PFSK-1 (cell line): ENCODE measurements at regions not wholly inside any gene's neighbourhood (a gene's known extent, or its start where the extent isn't known, plus 50 kb on each side); places are given as distances from the start of the nearest gene placed in this dataset.

Experiments used
- FOXP2 ChIP-seq: optimal IDR thresholded peaks from 2 replicates; pipeline ENCODE3; 2011; ENCODE audit warnings: borderline replicate concordance, control low read depth, inconsistent platforms; ENCODE audit not compliant: insufficient read depth; ENCODE audit errors: extremely low read length, extremely low read depth
- POLR2AphosphoS5 ChIP-seq: IDR thresholded peaks from 2 replicates; pipeline ENCODE4 v1.6.1; 2012; ENCODE audit warnings: low read depth, mild to moderate bottlenecking, control low read depth, low read length, moderate library complexity
- REST ChIP-seq, 2 experiments: IDR thresholded peaks; 2 replicates each; pipeline versions ENCODE4 v1.6.1 to v1.8.0; 2011 to 2012; ENCODE audit warnings: low read depth in 2 of 2, low read length in 2 of 2, control low read depth in 1 of 2, inconsistent platforms in 1 of 2, mild to moderate bottlenecking in 1 of 2, moderate library complexity in 1 of 2; ENCODE audit not compliant: insufficient read depth in 1 of 2
- TAF1 ChIP-seq: IDR thresholded peaks from 2 replicates; pipeline ENCODE4 v1.6.1; 2012; ENCODE audit warnings: low read length, control low read depth, borderline replicate concordance; ENCODE audit not compliant: insufficient read depth

- TF ChIP-seq REST (IDR thresholded peaks at IDR 0.05; ENCODE audit: insufficient read depth in 1 of 2, low read depth in 2 of 2, low read length in 2 of 2) (no peak), POLR2AphosphoS5 (no peak), TAF1 (no peak), FOXP2 (no peak)
These were observed 157.1 kb upstream of the CCDC150 start for GRCh38 chr2:196482119-196483065.
